ENCODE measurements at regions not wholly inside any gene's neighbourhood (a gene's known extent, or its start where the extent isn't known, plus 50 kb on each side); places are given as distances from the start of the nearest gene placed in this dataset.

DNA sequence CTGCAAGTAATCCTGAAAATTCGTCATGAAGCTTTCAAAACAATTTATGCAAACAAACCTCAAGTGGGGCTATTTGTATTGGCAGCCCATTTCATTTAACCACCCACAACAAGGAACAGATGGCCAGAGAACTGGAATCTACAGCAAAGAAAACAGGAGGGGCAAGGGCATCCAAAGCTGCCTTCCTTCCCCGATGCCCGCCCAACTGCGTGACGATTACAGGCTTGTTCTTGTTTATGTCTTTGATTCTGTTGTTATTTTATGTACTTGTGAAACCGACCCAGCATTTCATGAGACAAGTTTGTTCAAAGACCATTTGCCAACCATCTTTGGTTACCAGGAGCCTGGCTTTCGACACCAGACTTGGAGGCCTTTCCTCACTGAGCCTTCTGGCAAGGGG, 59.1 kb upstream of the IRX6 start:
- no peak for TF ChIP-seq POLR2A (IDR thresholded peaks at IDR 0.05)
- TF ChIP-seq, protein P1, sequence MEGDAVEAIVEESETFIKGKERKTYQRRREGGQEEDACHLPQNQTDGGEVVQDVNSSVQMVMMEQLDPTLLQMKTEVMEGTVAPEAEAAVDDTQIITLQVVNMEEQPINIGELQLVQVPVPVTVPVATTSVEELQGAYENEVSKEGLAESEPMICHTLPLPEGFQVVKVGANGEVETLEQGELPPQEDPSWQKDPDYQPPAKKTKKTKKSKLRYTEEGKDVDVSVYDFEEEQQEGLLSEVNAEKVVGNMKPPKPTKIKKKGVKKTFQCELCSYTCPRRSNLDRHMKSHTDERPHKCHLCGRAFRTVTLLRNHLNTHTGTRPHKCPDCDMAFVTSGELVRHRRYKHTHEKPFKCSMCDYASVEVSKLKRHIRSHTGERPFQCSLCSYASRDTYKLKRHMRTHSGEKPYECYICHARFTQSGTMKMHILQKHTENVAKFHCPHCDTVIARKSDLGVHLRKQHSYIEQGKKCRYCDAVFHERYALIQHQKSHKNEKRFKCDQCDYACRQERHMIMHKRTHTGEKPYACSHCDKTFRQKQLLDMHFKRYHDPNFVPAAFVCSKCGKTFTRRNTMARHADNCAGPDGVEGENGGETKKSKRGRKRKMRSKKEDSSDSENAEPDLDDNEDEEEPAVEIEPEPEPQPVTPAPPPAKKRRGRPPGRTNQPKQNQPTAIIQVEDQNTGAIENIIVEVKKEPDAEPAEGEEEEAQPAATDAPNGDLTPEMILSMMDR (IDR thresholded peaks at IDR 0.05): no peak
- TF ChIP-seq EP300 (IDR thresholded peaks at IDR 0.05): no peak
